Ishikawa (cell line): ENCODE measurements at regions not wholly inside any gene's neighbourhood (a gene's known extent, or its start where the extent isn't known, plus 50 kb on each side); places are given as distances from the start of the nearest gene placed in this dataset.

ENCODE experiments used
- CEBPB ChIP-seq: IDR thresholded peaks from 2 replicates; pipeline ENCODE4 v1.6.1; 2012
- CREB1 ChIP-seq: IDR thresholded peaks from 2 replicates; pipeline ENCODE4 v1.6.1; 2012; ENCODE audit warnings: low read depth
- EP300 ChIP-seq: IDR thresholded peaks from 2 replicates; pipeline ENCODE4 v1.6.1; 2012; ENCODE audit warnings: borderline replicate concordance
- FOXM1 ChIP-seq: IDR thresholded peaks from 2 replicates; pipeline ENCODE4 v1.6.1; 2012; ENCODE audit warnings: low read depth, borderline replicate concordance
- TAF1 ChIP-seq: IDR thresholded peaks from 2 replicates; pipeline ENCODE4 v1.6.1; 2012; ENCODE audit warnings: low read depth, mild to moderate bottlenecking
- YY1 ChIP-seq: IDR thresholded peaks from 2 replicates; pipeline ENCODE4 v1.6.1; 2012; ENCODE audit warnings: low read depth
- ZBTB7A ChIP-seq: IDR thresholded peaks from 2 replicates; pipeline ENCODE4 v1.6.1; 2012; ENCODE audit warnings: low read depth
- TF ChIP-seq, protein P1 (sequence below): IDR thresholded peaks from 2 replicates; pipeline ENCODE4 v1.6.1; 2012
- TF ChIP-seq, protein P2 (sequence below): IDR thresholded peaks from 2 replicates; pipeline ENCODE4 v1.6.1; 2012

- TF ChIP-seq, protein P1, sequence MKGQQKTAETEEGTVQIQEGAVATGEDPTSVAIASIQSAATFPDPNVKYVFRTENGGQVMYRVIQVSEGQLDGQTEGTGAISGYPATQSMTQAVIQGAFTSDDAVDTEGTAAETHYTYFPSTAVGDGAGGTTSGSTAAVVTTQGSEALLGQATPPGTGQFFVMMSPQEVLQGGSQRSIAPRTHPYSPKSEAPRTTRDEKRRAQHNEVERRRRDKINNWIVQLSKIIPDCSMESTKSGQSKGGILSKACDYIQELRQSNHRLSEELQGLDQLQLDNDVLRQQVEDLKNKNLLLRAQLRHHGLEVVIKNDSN, result no peak
- TF ChIP-seq EP300 (no peak), CEBPB (no peak), YY1 (no peak), FOXM1 (no peak), CREB1 (no peak), TAF1 (no peak), ZBTB7A (no peak)
- TF ChIP-seq, protein P2, sequence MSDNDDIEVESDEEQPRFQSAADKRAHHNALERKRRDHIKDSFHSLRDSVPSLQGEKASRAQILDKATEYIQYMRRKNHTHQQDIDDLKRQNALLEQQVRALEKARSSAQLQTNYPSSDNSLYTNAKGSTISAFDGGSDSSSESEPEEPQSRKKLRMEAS, result no peak
These were observed 70.5 kb upstream of the WIPF1 start for GRCh38 chr2:174668075-174668474.
